WI38 (cell line): ENCODE measurements at regions not wholly inside any gene's neighbourhood (a gene's known extent, or its start where the extent isn't known, plus 50 kb on each side); places are given as distances from the start of the nearest gene placed in this dataset.
"Not testable (repeated sequence)": the region's sequence is repeated elsewhere in the genome, so short reads cannot be mapped to it uniquely, and the experiment has no call there.

ENCODE experiments used
- H3K4me3 ChIP-seq: 2 replicates; pipeline ENCODE4 v1.5.1; 2011; ENCODE audit warnings: low read depth, mild to moderate bottlenecking, control low read depth, low read length
- CTCF ChIP-seq: IDR thresholded peaks from 2 replicates; pipeline ENCODE4 v1.5.1; 2012; ENCODE audit warnings: low read depth, mild to moderate bottlenecking, control low read depth, low read length

- H3K4me3 ChIP-seq: no peak overlapping the region
- TF ChIP-seq CTCF: no peak
Observed at GRCh38 chr4:117692538-117692937, 341.7 kb upstream of the NDST3 start.

GRCh38 chr4:117699595-117699994 lies 334.7 kb upstream of the NDST3 start:
- H3K4me3 ChIP-seq: no peak overlapping the region
- no peak for TF ChIP-seq CTCF

GRCh38 chr4:117700111-117700892 lies 334.0 kb upstream of the NDST3 start:
- no peak overlapping the region for H3K4me3 ChIP-seq
- TF ChIP-seq CTCF: no peak

GRCh38 chr4:117702353-117702752 lies 331.9 kb upstream of the NDST3 start:
- no peak for TF ChIP-seq CTCF

GRCh38 chr4:117704721-117705120 lies 329.6 kb upstream of the NDST3 start:
- TF ChIP-seq CTCF: no peak

More at GRCh38 chr4:117702353-117702752, 331.9 kb upstream of the NDST3 start:
- H3K4me3 ChIP-seq: no peak overlapping the region

GRCh38 chr4:117740736-117741135 lies 293.6 kb upstream of the NDST3 start:
- H3K4me3 ChIP-seq: no peak overlapping the region
- no peak for TF ChIP-seq CTCF

More at GRCh38 chr4:117704721-117705120, 329.6 kb upstream of the NDST3 start:
- H3K4me3 ChIP-seq: no peak overlapping the region

GRCh38 chr4:117745379-117745778 lies 288.9 kb upstream of the NDST3 start:
- H3K4me3 ChIP-seq: not testable (repeated sequence)

GRCh38 chr4:117755438-117755837 lies 278.8 kb upstream of the NDST3 start:
- no peak for TF ChIP-seq CTCF
- H3K4me3 ChIP-seq: no peak overlapping the region
